ENCODE measurements at regions not wholly inside any gene's neighbourhood (a gene's known extent, or its start where the extent isn't known, plus 50 kb on each side); places are given as distances from the start of the nearest gene placed in this dataset.

DNA sequence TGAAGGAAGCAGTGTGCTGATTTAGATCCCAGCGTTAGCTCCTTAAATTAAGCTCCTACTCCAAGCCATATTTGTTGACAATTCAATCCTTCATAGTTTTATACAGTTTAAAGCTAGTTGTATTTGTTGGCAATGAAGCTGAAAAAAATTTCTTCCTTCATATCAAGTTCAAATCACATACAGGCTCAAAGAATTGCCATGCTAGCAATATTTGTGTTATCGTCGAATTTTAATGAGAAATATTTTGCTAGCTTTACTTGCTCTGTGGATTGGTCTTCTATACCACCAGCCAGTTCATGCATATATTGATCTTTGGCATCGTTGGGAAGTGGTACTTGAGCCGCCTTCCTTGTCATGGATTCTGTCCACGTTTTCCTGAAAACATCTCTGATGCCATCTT is 204.6 kb upstream of the HDAC4 start:
- no peak for TF ChIP-seq POLR2A (IDR thresholded peaks at IDR 0.05)
- no peak for TF ChIP-seq EP300 (IDR thresholded peaks at IDR 0.05)

DNA sequence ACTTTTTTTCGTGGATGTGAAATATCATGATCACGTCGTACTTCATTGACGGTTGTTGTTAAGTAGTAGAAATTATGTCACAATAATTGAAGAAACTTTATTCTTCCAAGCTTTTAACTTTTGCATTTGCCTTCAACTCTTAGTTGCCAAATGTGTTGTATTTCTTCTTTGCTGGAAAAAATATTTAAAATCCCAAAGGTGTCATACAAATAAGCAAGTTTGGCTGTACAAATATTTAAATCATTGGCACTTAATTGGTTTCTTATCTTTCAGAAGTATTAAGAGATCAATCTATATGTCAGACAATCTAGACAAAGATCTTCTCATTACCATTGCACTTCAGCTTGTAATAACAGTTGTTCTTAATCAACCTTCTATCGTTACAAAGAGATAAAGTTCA is 204.0 kb upstream of the HDAC4 start:
- H3K4me3 ChIP-seq, result no peak overlapping the region
- H3K27me3 ChIP-seq, result peaks cover 0 to 34% (median 6%) of the 10 kb centered on the region in 3 donors
- peaks cover 0 to 8% (median 5%) of the 10 kb centered on the region in 4 donors for H3K9me3 ChIP-seq
- 77 to 91% (median 84%) methylated on average over 5 of the region's 5 CpGs for WGBS, 5 donors
- no peak for TF ChIP-seq POLR2AphosphoS5 (IDR thresholded peaks at IDR 0.05)
- TF ChIP-seq, protein P1, sequence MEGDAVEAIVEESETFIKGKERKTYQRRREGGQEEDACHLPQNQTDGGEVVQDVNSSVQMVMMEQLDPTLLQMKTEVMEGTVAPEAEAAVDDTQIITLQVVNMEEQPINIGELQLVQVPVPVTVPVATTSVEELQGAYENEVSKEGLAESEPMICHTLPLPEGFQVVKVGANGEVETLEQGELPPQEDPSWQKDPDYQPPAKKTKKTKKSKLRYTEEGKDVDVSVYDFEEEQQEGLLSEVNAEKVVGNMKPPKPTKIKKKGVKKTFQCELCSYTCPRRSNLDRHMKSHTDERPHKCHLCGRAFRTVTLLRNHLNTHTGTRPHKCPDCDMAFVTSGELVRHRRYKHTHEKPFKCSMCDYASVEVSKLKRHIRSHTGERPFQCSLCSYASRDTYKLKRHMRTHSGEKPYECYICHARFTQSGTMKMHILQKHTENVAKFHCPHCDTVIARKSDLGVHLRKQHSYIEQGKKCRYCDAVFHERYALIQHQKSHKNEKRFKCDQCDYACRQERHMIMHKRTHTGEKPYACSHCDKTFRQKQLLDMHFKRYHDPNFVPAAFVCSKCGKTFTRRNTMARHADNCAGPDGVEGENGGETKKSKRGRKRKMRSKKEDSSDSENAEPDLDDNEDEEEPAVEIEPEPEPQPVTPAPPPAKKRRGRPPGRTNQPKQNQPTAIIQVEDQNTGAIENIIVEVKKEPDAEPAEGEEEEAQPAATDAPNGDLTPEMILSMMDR (IDR thresholded peaks at IDR 0.05), result no peak
- no peak for TF ChIP-seq POLR2A (IDR thresholded peaks at IDR 0.05)
- no peak for TF ChIP-seq EP300 (IDR thresholded peaks at IDR 0.05)
- H3K36me3 ChIP-seq, result no peaks in the 10 kb centered on the region
- H3K27ac ChIP-seq, result no peak overlapping the region
- peaks cover 0 to 6% (median 0%) of the 10 kb centered on the region in 4 donors for H3K4me1 ChIP-seq
- intact Hi-C loops (cut with DNase I; ENCODE audit: low total_unique reads), result no loop called here
- no peak for DNase-seq

More for the DNA sequence above, 204.6 kb upstream of the HDAC4 start:
- no peaks in the 10 kb centered on the region for H3K36me3 ChIP-seq
- no peak overlapping the region for H3K4me3 ChIP-seq
- no peak for DNase-seq
- peaks cover 0 to 8% (median 5%) of the 10 kb centered on the region in 4 donors for H3K9me3 ChIP-seq
- peaks cover 0 to 6% (median 0%) of the 10 kb centered on the region in 4 donors for H3K4me1 ChIP-seq
- intact Hi-C loops (cut with DNase I; ENCODE audit: low total_unique reads), result no loop called here
- 76 to 85% (median 79%) methylated on average over 6 of the region's 6 CpGs for WGBS, 5 donors
- peaks cover 0 to 34% (median 6%) of the 10 kb centered on the region in 3 donors for H3K27me3 ChIP-seq
- H3K27ac ChIP-seq, result no peak overlapping the region

DNA sequence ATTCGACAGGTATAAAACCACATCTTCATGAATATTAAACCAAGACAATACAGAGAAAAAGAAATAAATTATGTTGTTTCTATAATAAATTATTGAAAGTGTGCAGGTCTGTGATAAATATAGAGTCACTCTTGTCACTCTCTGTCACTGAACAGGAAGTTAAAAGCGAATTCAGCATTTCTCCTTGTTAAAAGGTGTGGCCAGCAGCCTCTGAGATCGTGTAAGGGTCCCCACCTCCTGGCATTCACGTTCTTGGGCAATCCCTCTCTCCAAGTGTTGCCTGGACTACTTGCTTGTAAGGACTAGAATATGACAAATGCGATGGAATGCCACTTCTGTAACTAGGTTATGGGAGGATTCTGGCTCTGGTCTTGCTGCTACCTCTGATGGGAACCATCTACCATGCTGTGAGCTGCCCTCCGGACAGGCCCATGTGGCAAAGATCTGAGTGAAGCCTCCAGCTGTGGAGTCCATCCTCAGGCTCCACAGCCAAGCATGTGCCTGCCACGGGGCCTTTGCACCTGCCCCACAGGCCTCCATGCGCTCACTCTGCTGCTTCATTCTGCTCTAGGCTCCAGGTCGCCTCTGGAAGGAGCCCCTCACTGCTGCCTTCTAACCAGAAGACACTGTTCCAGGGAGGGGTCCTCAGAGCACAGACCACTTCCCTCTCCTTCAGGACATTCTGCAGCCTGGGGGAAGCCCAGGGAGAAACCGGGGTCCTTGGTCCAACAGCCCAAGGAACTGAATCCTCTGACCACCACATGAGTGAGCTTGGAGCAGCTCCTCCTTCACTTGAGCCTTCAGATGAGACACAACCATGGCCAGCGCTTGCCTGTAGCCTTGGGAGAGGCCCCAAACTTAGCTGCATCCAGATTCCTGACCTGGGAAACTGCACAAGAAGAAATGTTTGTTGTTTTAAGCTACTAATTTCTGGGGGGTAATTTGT is 202.9 kb upstream of the HDAC4 start:
- Histone ChIP-seq H3K36me3 (no peaks in the 10 kb centered on the region), H3K4me3 (no peak overlapping the region), H3K9me3 (peaks cover 0 to 8% (median 5%) of the 10 kb centered on the region in 4 donors), H3K27me3 (peaks cover 0 to 30% (median 6%) of the 10 kb centered on the region in 3 donors), H3K27ac (no peak overlapping the region), H3K4me1 (peaks cover 0 to 6% (median 0%) of the 10 kb centered on the region in 4 donors)
- no peak for TF ChIP-seq EP300 (IDR thresholded peaks at IDR 0.05)
- TF ChIP-seq POLR2A (IDR thresholded peaks at IDR 0.05), result no peak
- TF ChIP-seq, protein P1 (IDR thresholded peaks at IDR 0.05), result no peak
- no peak for TF ChIP-seq POLR2AphosphoS5 (IDR thresholded peaks at IDR 0.05)
- WGBS, 5 donors, result 75 to 82% (median 79%) methylated on average over 9 to 11 of the region's 11 CpGs
- no peak for DNase-seq
- intact Hi-C loops (cut with DNase I; ENCODE audit: low total_unique reads), result no loop called here

DNA sequence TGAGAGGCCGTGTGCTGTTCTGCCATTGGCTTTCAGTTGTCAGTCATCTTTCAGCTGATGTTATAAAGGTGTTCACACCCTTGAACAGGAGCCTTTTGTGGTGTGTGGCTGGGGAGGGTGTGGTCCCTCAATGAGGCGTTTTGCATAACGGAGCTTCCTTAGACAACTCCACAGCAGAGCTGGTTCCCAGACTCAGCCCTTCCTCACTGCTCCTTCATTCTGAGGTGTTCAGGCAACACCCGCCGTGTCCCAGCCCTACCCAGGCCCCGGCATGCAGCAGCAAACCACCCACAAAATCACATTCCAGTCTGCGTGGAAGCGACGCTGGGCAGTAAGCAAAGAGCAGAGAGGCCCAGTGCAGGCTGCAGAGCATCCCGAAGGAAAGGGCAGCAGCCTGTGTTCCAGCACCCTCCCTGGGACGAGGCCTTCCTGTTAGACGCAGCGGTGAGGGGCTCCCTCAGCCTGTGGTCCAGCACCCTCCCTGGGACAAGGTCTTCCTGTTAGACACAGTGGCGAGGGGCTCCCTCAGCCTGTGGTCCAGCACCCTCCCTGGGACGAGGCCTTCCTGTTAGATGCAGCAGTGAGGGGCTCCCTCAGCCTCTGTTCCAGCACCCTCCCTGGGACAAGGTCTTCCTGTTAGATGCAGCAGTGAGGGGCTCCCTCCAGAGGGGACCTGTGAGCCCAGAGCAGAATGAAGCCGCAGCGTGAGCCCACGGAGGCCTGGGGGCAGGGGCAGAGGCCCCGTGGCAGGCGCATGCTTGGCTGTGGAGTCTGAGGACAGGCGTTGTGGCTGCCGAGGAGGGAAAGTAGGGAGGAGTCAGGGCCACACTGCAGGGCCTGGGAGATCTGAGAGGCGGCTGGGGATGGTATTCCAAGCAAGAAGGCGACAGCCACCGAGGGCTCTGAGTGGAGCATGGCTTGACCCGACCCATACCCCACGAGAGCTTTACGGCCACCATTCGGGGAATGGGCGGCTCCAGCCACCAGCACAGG is 201.8 kb upstream of the HDAC4 start:
- no peak overlapping the region for H3K4me3 ChIP-seq
- WGBS, 5 donors, result 76 to 85% (median 82%) methylated on average over 30 of the region's 30 CpGs
- intact Hi-C loops (cut with DNase I; ENCODE audit: low total_unique reads), result no loop called here
- peaks cover 0 to 2% (median 0%) of the 10 kb centered on the region in 4 donors for H3K4me1 ChIP-seq
- TF ChIP-seq, protein P1 (IDR thresholded peaks at IDR 0.05), result no peak
- no peak for TF ChIP-seq POLR2A (IDR thresholded peaks at IDR 0.05)
- TF ChIP-seq EP300 (IDR thresholded peaks at IDR 0.05), result no peak
- no peak for TF ChIP-seq POLR2AphosphoS5 (IDR thresholded peaks at IDR 0.05)
- peaks cover 0 to 8% (median 5%) of the 10 kb centered on the region in 4 donors for H3K9me3 ChIP-seq
- no peak for DNase-seq
- no peak overlapping the region for H3K27ac ChIP-seq
- H3K27me3 ChIP-seq, result peaks cover 0 to 24% (median 2%) of the 10 kb centered on the region in 3 donors
- H3K36me3 ChIP-seq, result no peaks in the 10 kb centered on the region

Data from stomach (tissue), 8 donors.